ENCODE measurements at regions not wholly inside any gene's neighbourhood (a gene's known extent, or its start where the extent isn't known, plus 50 kb on each side); places are given as distances from the start of the nearest gene placed in this dataset.

DNA sequence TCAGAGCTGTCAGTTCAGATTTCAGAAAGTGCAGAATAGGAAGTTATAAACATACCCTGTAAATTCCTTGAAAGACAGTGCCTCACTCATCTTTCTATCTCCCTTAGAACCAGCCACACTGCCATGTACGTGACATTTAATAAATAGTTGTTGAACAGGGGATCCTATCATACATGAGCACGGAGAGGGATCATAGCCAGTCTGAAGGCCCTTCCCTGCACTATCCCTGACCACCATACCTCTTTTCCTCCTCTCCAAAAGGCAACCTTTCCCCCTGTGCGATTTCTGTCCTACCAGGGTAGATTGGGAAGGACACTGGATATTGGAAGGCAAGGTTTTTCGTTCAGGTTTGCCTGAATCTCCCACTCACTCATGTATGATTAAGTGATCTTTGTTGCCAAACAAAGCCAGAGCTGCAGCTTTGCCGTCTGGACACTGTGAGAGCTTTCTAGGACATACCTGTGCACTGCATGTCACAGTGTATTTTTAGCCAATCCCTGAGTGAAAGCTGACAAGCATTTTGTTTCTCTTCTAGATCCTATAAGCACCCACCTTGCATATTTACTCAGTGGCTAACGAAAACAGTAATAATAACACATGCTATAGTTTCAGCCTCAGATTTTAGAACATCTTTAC lies 986.5 kb upstream of the WWC1 start:
- no peak for DNase-seq
- no peak for TF ChIP-seq GATA1 (IDR thresholded peaks at IDR 0.05; ENCODE audit: low read depth, low read length)
- TF ChIP-seq POLR2A (IDR thresholded peaks at IDR 0.05; ENCODE audit: low read length): no peak

DNA sequence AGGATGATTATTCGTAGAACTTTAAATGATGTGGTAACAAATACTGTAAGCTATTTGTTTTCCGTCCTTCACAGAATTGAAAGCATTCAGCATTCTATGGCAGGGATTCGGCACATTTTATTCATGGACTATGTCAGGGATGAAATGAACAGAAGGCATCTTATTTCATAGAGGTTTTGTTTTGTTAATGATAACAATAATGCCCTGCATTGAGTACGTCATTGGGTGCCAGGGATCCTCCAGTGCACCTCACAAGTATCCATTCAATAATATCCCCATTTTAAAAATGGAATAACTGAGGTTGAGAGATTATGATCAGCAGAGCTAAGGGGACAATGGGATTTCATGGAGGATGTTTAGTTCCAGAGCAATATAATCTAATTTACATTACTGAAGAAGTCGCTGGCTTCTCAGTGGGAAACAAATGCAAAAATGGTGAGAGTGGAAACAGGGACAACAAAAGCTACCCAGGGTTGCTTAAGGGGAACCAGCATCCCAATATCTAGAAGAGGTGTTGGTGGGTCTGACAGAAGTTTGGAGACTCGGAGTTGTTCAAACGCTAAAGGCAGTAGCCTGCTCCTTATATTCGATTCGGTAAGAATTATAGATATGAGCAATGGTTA lies 985.7 kb upstream of the WWC1 start:
- TF ChIP-seq GATA1 (IDR thresholded peaks at IDR 0.05; ENCODE audit: low read depth, low read length): no peak
- no peak for TF ChIP-seq POLR2A (IDR thresholded peaks at IDR 0.05; ENCODE audit: low read length)
- no peak for DNase-seq

DNA sequence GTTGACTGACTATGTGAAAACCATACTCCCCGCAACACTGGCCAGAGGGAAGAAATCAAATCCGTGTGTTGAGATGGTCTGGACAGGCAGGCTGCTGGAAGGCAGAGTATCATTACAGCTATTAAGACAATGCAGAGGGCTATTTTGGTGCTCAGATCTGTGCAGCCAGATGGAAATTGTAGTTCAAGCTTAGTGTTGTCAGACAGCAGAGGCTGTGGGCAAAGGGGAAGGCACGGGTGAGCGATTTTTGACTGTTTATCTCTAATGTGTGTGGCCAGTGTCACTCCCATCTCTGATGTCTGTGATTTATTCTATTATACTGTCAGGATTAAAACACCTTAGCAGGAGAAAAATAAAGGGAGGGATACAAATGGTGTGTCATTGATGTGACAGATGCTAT lies 984.4 kb upstream of the WWC1 start:
- TF ChIP-seq POLR2A (IDR thresholded peaks at IDR 0.05; ENCODE audit: low read length) (no peak), GATA1 (IDR thresholded peaks at IDR 0.05; ENCODE audit: low read depth, low read length) (no peak)
- no peak for DNase-seq

- no peak for TF ChIP-seq POLR2A (IDR thresholded peaks at IDR 0.05; ENCODE audit: low read length)
- TF ChIP-seq GATA1 (IDR thresholded peaks at IDR 0.05; ENCODE audit: low read depth, low read length): no peak
- DNase-seq: no peak
Observed at GRCh38 chr5:167308466-167308865, 983.0 kb upstream of the WWC1 start.

DNA sequence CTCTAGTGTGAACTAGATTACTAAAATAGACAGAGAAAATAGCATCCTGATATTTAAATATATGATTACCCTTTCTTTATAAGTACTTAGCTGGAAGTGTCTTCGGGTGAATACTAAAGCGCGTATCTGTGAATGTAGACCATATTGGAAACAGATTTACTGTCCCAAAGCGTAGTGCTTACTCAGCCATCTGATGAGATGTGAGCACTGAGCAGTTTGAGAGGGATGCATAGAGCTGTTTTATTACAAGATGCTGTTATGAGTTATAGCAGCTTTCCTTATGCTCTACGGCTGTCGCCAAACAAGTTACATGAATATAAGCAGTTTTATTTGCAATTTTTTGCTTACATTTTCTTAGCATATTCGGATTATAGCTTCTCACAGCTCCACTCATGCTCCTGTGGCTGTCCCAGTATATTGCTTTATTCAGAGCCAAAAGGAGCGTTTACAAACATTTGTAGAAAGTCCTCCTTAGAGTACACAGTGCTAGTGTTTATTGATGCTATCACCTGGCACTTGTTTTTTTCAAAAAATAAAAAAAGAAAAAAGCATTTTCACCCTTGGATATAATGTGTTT lies 981.4 kb upstream of the WWC1 start:
- no peak for TF ChIP-seq GATA1 (IDR thresholded peaks at IDR 0.05; ENCODE audit: low read depth, low read length)
- TF ChIP-seq POLR2A (IDR thresholded peaks at IDR 0.05; ENCODE audit: low read length): no peak

GRCh38 chr5:167311340-167311739 lies 980.1 kb upstream of the WWC1 start:
- TF ChIP-seq GATA1 (IDR thresholded peaks at IDR 0.05; ENCODE audit: low read depth, low read length) (no peak), POLR2A (IDR thresholded peaks at IDR 0.05; ENCODE audit: low read length) (no peak)
- DNase-seq: no peak

More for the DNA sequence above, 981.4 kb upstream of the WWC1 start:
- DNase-seq: no peak

DNA sequence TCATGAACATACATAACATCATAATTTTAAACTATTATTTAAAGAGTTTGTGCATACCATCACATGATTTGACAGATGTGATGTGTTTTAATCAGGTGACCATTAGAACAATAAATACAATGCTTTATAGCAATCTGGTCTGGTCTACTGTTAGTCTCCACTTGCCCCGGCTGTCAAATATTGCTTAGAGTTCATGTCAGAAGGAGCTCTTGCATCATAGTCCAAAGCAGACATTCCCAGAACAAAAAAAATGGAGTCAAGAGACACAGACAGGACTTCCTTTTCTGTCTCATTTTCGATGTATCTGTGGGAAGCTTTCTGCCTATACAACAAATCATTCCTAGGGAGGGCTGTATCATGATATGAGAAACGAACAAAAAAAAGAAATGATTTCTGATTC lies 979.2 kb upstream of the WWC1 start:
- TF ChIP-seq POLR2A (IDR thresholded peaks at IDR 0.05; ENCODE audit: low read length) (no peak), GATA1 (IDR thresholded peaks at IDR 0.05; ENCODE audit: low read depth, low read length) (no peak)
- DNase-seq: no peak

DNA sequence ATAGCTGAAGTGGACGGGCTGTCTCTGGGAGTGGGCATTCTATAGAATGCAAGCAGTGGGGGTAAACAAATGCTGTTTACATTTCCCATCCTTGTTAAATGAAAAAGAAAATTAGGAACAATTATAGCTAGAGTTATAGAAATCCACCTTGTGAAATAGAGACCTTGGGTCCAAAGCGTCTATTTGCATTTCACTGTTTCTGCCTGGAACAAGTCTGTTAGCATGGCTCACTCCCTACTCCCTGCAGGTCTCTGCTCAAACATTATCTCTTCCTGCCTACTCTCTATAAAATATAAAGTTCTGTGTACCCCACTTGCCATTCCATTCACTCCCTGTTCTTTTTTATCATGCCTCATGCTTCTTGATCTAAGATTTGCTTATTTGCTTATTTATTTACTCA lies 975.7 kb upstream of the WWC1 start:
- TF ChIP-seq POLR2A (IDR thresholded peaks at IDR 0.05; ENCODE audit: low read length) (no peak), GATA1 (IDR thresholded peaks at IDR 0.05; ENCODE audit: low read depth, low read length) (no peak)
- no peak for DNase-seq

- no peak for DNase-seq
- TF ChIP-seq GATA1 (IDR thresholded peaks at IDR 0.05; ENCODE audit: low read depth, low read length): no peak
- TF ChIP-seq POLR2A (IDR thresholded peaks at IDR 0.05; ENCODE audit: low read length): no peak
Observed at GRCh38 chr5:167317884-167318283, 973.6 kb upstream of the WWC1 start.

DNA sequence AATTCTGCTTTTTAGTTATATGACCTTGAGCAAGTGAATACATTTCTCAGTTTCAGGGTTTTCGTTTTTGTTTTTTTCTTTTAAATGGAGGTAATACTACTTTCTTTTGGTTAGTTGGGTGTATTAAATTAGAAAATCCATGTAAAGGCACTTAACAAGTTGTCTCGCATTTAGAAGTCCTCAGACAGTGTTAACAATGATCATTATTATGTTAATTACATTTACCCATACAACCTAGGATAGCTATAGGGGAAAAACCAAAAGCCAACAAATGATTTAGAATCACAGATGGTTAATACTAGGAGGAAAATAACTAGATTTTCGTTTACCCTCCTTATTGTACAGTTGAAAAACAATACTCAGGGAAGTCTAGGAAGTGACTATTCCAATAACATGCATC lies 972.2 kb upstream of the WWC1 start:
- no peak for DNase-seq
- TF ChIP-seq GATA1 (IDR thresholded peaks at IDR 0.05; ENCODE audit: low read depth, low read length): no peak
- no peak for TF ChIP-seq POLR2A (IDR thresholded peaks at IDR 0.05; ENCODE audit: low read length)

- TF ChIP-seq GATA1 (IDR thresholded peaks at IDR 0.05; ENCODE audit: low read depth, low read length) (no peak), POLR2A (IDR thresholded peaks at IDR 0.05; ENCODE audit: low read length) (no peak)
- DNase-seq: no peak
Observed at GRCh38 chr5:167320019-167320418, 971.4 kb upstream of the WWC1 start.

GRCh38 chr5:167332309-167332708 lies 959.1 kb upstream of the WWC1 start:
- TF ChIP-seq POLR2A (IDR thresholded peaks at IDR 0.05; ENCODE audit: low read length): no peak
- TF ChIP-seq GATA1 (IDR thresholded peaks at IDR 0.05; ENCODE audit: low read depth, low read length): no peak
- no peak for DNase-seq

GRCh38 chr5:167336161-167336560 lies 955.3 kb upstream of the WWC1 start:
- DNase-seq: no peak
- TF ChIP-seq GATA1 (IDR thresholded peaks at IDR 0.05; ENCODE audit: low read depth, low read length) (no peak), POLR2A (IDR thresholded peaks at IDR 0.05; ENCODE audit: low read length) (no peak)

DNA sequence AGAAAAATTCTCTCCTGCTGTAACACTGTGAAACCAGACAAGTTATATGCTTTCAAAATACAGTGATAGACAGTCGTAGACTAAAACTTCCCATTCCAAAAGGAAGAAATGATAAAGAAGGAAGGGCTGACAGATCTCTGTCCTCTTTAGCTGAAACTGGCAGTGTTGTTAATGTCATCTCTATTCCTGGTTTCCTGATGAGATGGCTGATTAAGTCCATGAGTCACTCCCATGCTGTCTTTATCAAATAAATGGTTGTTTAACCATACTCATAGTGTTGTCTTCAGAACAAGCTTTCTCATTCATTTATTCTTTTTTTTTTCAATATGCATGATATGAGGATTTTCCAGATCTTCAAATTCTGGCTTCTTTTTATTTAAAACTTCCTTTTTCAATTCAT lies 952.2 kb upstream of the WWC1 start:
- TF ChIP-seq POLR2A (IDR thresholded peaks at IDR 0.05; ENCODE audit: low read length) (no peak), GATA1 (IDR thresholded peaks at IDR 0.05; ENCODE audit: low read depth, low read length) (no peak)
- no peak for DNase-seq

- no peak for DNase-seq
- no peak for TF ChIP-seq GATA1 (IDR thresholded peaks at IDR 0.05; ENCODE audit: low read depth, low read length)
- no peak for TF ChIP-seq POLR2A (IDR thresholded peaks at IDR 0.05; ENCODE audit: low read length)
Observed at GRCh38 chr5:167346461-167346860, 945.0 kb upstream of the WWC1 start.
